CD4-positive, alpha-beta T cell treated with Interleukin-1 beta for 1 hour (primary cell): ENCODE measurements at regions not wholly inside any gene's neighbourhood (a gene's known extent, or its start where the extent isn't known, plus 50 kb on each side); places are given as distances from the start of the nearest gene placed in this dataset.
A peak's percentile ranks its signal among the peaks of the same experiment; 100 is the strongest.
"Not testable (repeated sequence)": the region's sequence is repeated elsewhere in the genome, so short reads cannot be mapped to it uniquely, and the experiment has no call there.

ENCODE experiments used
- DNase-seq, 2 donors: peaks; one replicate each; pipeline ENCODE4 v3.0.0-alpha.2; 2020 to 2022

DNA sequence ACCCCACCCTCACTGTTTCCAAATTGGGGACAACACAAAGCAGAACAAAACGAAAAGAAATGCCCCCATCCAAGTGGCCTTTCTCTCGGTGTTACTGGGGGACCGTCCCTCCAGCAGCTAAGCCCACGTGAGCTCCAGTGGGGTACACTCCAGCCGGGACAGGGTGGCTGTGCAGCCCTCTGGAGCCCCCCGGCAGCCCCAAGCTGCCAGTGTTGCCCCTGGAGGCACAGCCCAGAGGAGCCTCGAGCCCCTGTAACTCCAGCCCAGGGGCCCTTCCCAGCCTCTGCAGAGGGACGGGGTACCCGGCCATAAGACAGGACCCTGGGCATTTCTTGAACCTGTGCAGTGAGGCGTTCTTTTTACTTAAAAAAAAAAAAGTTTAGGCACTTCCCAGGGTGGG is 124.5 kb upstream of the KCTD7 start:
- DNase-seq: no peak

DNA sequence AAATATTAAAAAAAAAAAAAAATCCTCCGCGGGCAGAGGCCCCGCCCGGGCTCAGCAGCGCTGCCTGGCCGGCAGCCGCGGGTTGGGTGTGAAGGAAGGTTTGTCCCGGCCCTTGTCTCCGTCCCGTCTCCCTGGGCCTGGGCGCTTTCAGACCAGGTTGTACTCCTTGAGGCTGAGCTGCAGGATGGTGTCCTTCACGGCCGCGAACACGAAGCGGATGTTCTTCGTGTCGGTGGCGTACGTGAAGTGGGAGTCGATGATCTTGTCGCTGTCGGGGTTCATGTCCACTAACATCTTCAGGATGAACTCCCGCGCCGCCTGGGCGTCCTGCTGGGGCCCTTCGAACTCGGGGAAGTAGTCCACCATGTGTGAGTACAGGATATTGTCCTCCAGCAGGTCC is 123.7 kb upstream of the KCTD7 start:
- DNase-seq: no peak

DNA sequence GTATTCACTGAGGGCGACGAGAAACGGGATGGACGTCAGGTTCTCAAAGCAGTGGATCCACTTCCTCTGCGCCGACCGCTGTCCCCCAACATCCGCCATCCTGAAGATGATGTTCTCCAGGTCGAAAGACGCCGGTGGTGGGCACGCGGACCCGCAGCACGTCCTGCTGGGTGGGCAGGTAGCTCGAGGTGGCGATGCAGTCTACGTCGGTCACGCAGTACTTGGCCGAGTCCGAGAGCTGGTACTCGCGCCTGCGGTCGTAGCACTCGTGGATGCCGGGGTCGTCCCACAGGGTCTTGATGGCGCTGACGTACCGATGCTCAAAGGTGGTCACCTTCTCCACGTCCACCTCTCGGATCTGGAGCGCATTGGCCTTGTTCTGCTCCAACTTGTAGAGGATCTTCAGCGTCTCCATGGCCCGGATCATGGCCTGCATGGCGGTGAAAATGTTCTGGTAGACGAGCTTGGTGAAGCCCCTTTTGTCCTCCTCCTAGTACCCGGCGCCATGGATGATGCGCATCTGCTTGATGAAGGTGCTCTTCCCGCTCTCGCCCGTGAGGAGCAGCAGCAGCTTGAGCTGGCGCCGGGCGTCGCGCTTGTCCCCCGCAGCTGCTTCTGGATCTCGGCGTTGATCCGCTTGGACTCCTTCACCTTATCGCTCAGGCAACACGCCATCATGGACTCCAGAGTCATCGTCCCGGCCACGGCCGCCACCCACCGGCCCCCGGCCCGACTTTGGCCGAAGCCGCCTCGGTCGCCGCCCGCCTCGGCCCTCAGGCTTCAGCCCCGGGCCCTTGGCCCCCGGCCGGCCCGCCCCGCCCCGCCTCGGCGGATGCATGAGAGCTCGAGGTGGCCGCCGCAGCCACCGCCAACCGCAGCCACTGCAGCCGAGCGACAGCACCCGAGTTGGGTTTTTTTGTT is 122.9 kb upstream of the KCTD7 start:
- peak; percentile 36 to 51 for DNase-seq

GRCh38 chr7:66506703-66507102 is 122.0 kb upstream of the KCTD7 start:
- DNase-seq: not testable (repeated sequence)

DNA sequence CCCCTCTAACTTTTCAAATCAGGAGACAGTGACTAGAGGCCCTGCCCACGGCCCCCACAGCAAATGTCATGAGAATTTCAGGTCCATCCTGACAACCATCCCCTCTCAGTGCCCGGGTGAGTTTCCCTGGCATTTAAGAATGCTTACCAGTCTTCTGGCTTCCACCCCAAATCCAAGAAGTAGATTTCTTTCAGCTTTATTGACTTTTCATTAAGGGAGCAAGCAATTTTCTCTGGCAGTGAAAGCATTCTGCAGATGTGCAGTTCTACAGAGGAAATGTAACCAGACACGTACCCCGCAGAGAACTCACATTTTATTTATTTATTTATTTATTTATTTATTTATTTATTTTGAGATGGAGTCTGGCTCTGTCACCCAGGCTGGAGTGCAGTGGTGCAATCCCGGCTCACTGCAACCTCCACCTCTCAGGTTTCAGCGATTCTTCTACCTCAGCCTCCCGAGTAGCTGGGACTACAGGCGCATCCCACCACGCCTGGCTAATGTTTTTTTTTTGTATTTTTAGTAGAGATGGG is 120.9 kb upstream of the KCTD7 start:
- DNase-seq: no peak

DNA sequence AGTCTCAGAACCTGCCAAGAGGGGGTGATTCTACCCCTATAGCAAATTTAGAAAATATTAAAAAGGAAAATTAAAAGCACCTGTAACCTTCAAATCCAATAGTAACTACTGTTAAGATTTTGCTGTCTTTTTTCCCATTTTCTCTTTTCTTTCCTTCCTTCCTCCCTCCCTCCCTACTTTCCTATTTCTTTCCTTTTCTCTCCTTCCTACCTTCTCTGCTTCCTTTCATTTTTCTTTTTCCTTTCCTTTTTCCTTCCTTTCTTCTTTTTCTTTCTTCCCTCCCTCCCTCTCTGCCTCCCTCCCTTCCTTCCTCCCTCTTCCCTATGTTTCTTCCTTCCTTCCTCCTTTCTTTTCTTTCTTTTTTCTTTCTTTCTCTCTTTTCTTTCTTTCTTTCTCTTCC is 120.2 kb upstream of the KCTD7 start:
- no peak for DNase-seq

DNA sequence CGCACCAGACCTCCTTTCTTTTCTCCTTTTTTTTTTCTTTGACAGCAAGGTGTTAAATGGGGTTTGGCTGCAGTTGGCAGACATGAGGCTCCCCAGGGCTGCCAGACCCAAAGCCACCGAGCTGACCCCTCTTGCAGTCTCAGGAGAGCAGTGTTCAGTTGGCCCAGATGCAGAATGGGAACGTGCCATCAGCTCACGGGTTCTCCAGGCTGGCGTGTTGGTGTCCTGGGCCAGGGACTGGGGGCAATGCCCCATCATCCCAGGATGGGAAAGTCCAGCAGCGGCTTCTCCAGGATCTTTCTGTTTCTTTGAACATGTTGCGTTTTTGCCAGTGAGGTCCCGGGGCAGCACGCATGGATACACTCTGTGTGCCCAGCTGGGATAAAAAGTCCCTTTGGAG is 114.6 kb upstream of the KCTD7 start:
- DNase-seq: no peak

DNA sequence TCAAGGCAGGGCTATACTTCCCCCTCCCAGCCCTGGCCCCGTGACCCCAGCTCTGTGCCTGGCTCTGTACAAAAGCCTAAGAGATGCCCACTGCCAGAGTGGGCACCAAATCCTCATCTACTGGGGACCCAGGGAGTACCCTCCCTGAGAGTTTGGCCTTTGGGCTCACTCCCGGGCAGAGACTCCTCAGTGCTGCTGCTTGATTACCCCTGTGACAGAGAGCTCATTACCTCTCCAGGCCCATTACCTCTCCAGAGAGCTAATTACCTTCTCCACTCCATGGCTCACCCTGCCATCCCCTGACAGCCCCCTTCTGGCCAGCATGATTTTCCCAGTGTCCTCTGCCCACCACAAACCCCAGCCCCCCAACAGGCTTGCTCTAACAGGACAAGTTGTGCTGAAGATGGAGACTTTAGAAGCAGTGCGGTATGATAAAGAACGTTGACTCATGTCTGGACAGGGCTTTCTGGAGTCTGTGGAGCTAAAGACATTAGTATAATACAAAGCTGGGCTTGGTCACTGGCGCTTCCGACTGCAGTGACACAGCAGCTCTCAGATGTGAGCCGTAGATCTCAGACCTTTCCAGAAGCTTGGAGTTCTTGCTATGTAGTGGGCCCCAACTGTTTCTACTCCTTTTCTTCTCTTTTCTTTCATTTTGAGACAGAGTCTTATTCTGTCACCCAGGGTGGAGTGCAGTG is 111.3 kb upstream of the KCTD7 start:
- DNase-seq: no peak

DNA sequence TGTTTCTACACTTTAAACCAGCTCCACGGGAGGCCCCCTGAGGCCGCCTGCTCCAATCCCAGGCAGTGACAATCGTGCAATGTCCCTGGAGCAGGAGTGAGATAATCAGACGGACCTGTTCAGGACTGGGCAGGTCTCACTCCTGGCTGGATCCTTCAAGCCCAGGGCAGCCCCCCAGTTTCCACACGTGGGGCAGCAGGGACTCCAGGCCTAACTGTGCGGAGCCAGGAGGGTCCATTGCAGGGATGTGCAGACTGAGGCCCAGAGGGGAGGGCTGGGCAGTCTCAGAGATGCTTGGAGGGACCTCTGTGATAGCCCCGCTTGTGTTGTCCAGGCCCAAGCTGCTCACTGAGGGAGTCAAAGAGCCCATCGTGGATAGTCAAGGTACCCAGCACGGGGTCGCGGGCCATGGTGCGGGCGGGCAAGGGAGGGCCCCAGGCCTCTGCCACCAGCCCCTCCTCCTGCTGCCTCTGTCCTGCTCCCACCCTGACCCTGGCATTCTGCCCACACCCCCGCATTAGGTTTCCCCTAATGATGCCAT is 110.5 kb upstream of the KCTD7 start:
- DNase-seq: no peak

DNA sequence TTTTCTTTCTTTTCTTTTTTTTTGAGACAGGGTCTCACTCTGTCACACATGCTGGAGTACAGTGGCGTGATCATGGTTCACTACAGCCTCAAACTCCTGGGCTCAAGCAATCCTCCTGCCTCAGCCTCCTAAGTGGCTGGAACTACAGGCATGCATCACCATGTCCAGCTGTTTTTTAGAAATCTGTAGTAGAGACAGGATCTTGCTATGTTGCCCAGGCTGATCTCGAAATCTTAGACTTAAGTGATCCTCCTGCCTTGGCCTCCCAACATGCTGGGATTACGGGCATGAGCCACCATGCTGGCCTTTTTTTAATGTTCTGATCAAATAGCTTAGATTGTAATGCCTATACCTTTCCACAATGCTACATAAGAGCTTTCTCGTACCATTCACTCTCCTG is 107.0 kb upstream of the KCTD7 start:
- no peak for DNase-seq

DNA sequence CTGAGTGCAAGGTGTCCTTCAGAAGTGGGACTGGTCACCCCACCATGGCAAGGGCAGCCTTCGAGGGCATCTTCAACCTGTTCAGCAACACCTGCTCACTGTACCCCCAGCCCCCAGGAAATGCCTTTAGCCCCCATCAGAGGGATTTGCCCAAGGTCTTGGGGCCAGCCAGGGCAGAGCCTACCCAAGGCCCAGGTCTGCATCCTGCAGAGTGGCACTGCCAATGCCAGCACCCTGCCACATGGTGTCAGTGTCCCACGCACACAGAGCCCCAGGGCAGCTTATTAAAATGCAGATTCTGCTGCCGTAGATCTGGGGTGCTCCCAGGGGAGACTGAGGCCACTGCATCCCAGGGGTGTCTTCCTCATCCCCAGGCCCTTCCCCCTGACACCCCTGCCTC is 106.2 kb upstream of the KCTD7 start:
- no peak for DNase-seq

DNA sequence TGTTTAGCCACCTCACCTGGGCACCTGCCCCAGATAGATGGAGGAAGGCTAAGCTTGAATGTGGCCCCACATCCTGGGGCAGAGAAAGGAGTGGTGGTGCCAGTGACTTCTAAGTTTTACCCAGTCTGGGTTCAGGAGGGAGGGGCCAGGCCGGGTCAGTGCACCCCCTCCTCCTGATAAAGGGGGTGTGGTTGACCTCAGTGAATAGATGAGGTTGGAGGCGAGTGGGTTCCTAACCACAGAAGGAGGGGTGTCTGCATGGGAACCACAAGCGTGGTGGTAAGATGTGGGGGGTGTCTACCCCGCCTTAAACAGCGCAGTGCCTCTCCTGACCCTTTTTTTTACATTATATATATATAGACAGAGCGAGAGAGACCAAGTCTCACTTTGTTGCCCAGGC is 105.3 kb upstream of the KCTD7 start:
- DNase-seq: no peak

DNA sequence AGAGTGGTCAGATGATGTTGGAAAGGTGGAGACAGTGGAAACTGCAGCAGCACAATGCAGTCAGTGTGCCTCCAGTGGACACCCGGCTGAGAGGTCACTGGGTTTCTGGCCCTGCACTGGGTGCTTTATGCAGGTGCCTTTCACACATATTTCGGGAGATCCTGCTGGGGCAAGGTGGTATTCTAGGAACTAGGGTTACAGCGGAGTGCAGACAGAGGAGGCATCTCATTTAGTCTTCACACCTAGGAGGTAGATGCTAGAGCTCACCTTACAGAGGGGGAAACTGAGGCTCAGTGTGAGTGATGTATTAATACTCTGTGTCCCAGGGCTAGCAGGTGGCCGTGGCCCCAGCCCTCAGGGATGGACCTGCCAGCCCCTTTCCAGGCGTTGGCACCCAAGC is 103.9 kb upstream of the KCTD7 start:
- DNase-seq: no peak

GRCh38 chr7:66526782-66527181 is 101.9 kb upstream of the KCTD7 start:
- not testable (repeated sequence) for DNase-seq

DNA sequence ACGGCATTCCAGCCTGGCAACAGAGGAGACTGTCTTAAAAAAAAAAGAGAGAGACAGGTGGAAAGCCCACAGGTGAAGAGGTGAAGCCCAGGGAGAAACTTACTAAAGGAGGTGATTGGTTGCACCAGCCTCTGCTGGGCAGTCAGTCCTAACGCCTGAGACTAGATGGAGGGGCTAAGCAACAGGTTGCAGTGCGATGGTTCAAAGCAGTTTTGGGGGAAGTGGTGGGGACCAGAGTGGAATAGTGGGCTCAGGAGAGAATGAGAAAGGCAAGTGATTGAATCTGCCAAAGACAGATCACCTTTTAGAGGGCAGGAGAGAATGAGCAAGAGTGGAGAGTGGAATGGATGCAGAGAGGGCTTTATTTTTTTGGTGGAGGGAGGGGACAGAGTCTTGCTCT is 100.0 kb upstream of the KCTD7 start:
- DNase-seq: no peak

DNA sequence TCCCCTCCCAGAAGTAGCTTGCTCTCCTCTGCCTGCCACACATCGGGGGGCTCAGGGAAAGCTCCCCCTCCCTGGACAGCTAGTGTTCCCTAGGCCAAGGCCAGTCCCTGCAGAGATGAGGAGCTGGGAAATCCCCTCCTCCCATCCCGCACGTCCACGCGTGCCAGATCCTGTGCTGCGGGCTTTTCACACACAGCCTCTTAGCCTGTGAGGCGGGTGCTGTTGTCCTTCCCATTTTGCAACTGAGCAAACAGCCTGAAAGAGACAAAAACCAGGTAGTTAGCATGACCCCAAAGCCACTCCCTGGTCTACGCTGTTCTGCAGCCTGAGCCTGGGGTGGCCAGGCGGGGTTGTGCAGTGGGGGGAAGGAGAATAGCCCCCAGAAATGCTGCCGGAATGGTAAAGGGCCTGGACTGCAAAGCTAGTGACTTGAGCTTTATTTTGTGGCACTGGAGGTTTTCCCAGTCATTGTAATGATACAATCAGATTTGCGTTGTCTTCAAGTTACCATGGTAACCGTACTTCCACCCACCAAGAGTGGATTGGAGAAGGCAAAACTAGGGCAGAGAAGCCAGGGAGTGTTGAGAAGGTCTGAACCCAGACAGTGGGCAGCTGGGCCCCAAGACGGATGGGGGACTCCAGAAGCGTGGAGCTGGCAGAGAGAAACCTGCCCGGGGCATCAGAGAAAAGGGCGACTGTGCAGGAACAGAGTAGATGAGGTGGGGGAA is 98.6 kb upstream of the KCTD7 start:
- DNase-seq: no peak

DNA sequence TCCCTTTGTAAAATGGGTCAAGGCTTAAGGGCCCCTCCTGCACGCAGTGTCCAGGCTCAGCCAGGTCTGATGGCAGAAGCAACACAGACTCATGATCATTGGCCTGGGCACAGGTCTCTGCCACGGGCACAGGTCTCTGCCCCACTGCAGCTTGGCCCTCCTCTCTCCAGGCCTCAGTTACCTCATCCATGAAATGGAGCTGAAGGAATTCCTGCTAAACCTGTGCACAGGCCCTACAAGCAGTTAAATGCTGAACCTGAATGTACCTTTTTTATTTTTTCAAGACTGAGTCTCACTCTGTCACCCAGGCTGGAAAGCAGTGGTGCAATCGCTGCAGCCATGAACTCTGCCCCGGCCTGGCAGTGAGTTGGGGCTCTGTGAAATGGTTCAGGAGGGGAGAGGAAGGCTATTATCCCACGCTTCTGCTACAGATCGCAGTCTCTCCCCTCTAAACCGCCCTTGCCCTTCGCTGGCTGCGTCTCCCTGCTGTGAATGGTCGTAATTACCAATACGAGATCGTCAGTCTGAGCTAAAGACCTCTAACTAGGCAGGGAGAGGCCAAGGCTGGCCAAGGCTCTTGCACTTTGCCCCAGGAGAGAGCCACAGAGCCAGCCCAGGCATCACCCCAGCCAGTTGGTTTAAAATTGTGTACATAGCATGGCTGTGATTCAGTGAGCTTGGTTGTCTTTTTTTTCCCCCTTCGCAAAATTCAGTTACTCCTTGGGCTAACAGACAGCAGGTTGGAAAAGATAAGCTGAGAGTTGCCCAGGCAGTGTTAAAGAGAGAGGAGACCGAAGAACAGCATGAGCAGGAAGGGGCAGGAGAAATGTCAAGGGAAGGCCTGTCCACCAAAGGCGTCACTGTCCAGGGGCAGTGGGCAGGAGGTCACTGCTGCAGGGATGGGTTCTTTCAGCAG is 93.0 kb upstream of the KCTD7 start:
- no peak for DNase-seq

GRCh38 chr7:66537380-66537779 is 91.3 kb upstream of the KCTD7 start:
- DNase-seq: no peak

GRCh38 chr7:66537876-66538275 is 90.8 kb upstream of the KCTD7 start:
- DNase-seq: no peak

GRCh38 chr7:66539264-66539623 is 89.4 kb upstream of the KCTD7 start:
- DNase-seq: no peak

- DNase-seq: no peak
Observed at GRCh38 chr7:66539902-66540375, 88.7 kb upstream of the KCTD7 start.

DNA sequence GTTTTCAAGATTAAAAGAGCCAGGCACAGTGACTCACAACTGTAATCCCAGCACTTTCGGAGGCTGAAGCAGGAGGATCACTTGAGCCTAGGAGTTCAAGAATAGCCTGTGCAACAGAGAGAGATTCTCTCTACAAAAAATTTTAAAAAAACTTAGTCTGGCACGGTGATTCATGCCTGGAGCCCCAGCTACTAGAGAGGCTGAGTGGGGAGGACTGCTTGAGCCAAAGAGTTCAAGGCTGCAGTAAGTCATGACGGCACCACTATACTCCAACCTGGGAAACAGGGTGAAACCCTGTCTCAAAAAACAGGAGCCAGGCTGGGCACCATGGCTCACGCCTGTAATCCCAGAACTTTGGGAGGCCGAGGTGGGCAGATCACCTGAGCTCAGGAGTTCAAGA is 86.6 kb upstream of the KCTD7 start:
- DNase-seq: no peak
